ENCODE measurements at regions not wholly inside any gene's neighbourhood (a gene's known extent, or its start where the extent isn't known, plus 50 kb on each side); places are given as distances from the start of the nearest gene placed in this dataset.

- Histone ChIP-seq H3K36me3 (ENCODE audit: low read depth) (no peaks in the 10 kb centered on the region), H3K9me3 (ENCODE audit: severe bottlenecking) (no peaks in the 10 kb centered on the region), H3K27ac (ENCODE audit: poor library complexity, severe bottlenecking) (no peak overlapping the region), H3K27me3 (ENCODE audit: insufficient read depth, poor library complexity, severe bottlenecking) (no peaks in the 10 kb centered on the region), H3K4me3 (ENCODE audit: severe bottlenecking) (no peak overlapping the region), H3K4me1 (ENCODE audit: insufficient read depth, poor library complexity, severe bottlenecking) (no peaks in the 10 kb centered on the region)
- ATAC-seq (ENCODE audit: low read depth) (no peak), DNase-seq (ENCODE audit: low spot score) (no peak)
- TF ChIP-seq CTCF (IDR thresholded peaks at IDR 0.05; ENCODE audit: poor library complexity, severe bottlenecking), result no peak
Measured at GRCh38 chr16:65318138-65318537, 196.3 kb upstream of the CDH11 start.

- H3K9me3 ChIP-seq (ENCODE audit: severe bottlenecking), result no peaks in the 10 kb centered on the region
- DNase-seq (ENCODE audit: low spot score) (no peak), ATAC-seq (ENCODE audit: low read depth) (no peak)
- no peaks in the 10 kb centered on the region for H3K27me3 ChIP-seq (ENCODE audit: insufficient read depth, poor library complexity, severe bottlenecking)
- no peaks in the 10 kb centered on the region for H3K4me1 ChIP-seq (ENCODE audit: insufficient read depth, poor library complexity, severe bottlenecking)
- no peak overlapping the region for H3K27ac ChIP-seq (ENCODE audit: poor library complexity, severe bottlenecking)
- no peaks in the 10 kb centered on the region for H3K36me3 ChIP-seq (ENCODE audit: low read depth)
- H3K4me3 ChIP-seq (ENCODE audit: severe bottlenecking), result no peak overlapping the region
- no peak for TF ChIP-seq CTCF (IDR thresholded peaks at IDR 0.05; ENCODE audit: poor library complexity, severe bottlenecking)
Measured at GRCh38 chr16:65316808-65317207, 194.9 kb upstream of the CDH11 start.

GRCh38 chr16:65315081-65315780, 193.4 kb upstream of the CDH11 start:
- Histone ChIP-seq H3K36me3 (ENCODE audit: low read depth) (no peaks in the 10 kb centered on the region), H3K27me3 (ENCODE audit: insufficient read depth, poor library complexity, severe bottlenecking) (no peaks in the 10 kb centered on the region), H3K9me3 (ENCODE audit: severe bottlenecking) (no peaks in the 10 kb centered on the region), H3K4me3 (ENCODE audit: severe bottlenecking) (no peak overlapping the region), H3K4me1 (ENCODE audit: insufficient read depth, poor library complexity, severe bottlenecking) (no peaks in the 10 kb centered on the region), H3K27ac (ENCODE audit: poor library complexity, severe bottlenecking) (no peak overlapping the region)
- TF ChIP-seq CTCF (IDR thresholded peaks at IDR 0.05; ENCODE audit: poor library complexity, severe bottlenecking), result no peak
- DNase-seq (ENCODE audit: low spot score), result no peak
- ATAC-seq (ENCODE audit: low read depth), result no peak

GRCh38 chr16:65314627-65315008, 192.8 kb upstream of the CDH11 start:
- no peak for DNase-seq (ENCODE audit: low spot score)
- H3K4me3 ChIP-seq (ENCODE audit: severe bottlenecking), result no peak overlapping the region

More at GRCh38 chr16:65314627-65315008, 192.8 kb upstream of the CDH11 start:
- no peaks in the 10 kb centered on the region for H3K9me3 ChIP-seq (ENCODE audit: severe bottlenecking)
- no peaks in the 10 kb centered on the region for H3K27me3 ChIP-seq (ENCODE audit: insufficient read depth, poor library complexity, severe bottlenecking)
- ATAC-seq (ENCODE audit: low read depth), result no peak
- H3K36me3 ChIP-seq (ENCODE audit: low read depth), result no peaks in the 10 kb centered on the region
- TF ChIP-seq CTCF (IDR thresholded peaks at IDR 0.05; ENCODE audit: poor library complexity, severe bottlenecking), result no peak
- H3K4me1 ChIP-seq (ENCODE audit: insufficient read depth, poor library complexity, severe bottlenecking), result no peaks in the 10 kb centered on the region
- H3K27ac ChIP-seq (ENCODE audit: poor library complexity, severe bottlenecking), result no peak overlapping the region
